Dermis blood vessel endothelial cell (primary cell): ENCODE measurements at regions not wholly inside any gene's neighbourhood (a gene's known extent, or its start where the extent isn't known, plus 50 kb on each side); places are given as distances from the start of the nearest gene placed in this dataset.
"Not testable (repeated sequence)": the region's sequence is repeated elsewhere in the genome, so short reads cannot be mapped to it uniquely, and the experiment has no call there.

Source experiments
- DNase-seq: peaks from one replicate; pipeline ENCODE4 v3.0.0; 2010

DNA sequence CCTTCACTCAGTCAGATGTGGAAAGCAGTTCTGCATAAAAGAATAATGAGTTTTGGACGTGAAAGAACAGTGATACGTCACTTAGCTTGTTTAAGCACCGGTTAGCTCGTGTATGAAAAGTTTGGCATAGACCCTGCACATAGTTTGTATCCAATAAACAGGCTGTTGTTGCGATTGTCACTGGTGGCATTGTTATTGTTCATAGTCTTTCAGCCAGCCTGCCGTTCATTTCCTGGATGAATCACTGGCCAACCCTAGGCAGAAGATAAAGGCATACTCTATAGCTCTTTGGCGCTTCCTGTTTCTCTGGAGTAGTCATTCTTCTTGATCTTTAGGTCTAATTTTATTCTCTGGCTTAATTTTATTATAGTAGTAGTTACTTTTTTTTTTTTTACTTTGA is 57.8 kb upstream of the ANKRD30A start:
- no peak for DNase-seq

GRCh38 chr10:37062296-37062695 is 63.1 kb upstream of the ANKRD30A start:
- not testable (repeated sequence) for DNase-seq

GRCh38 chr10:37057261-37057660 is 68.1 kb upstream of the ANKRD30A start:
- no peak for DNase-seq

GRCh38 chr10:37053476-37053875 is 71.9 kb upstream of the ANKRD30A start:
- no peak for DNase-seq

DNA sequence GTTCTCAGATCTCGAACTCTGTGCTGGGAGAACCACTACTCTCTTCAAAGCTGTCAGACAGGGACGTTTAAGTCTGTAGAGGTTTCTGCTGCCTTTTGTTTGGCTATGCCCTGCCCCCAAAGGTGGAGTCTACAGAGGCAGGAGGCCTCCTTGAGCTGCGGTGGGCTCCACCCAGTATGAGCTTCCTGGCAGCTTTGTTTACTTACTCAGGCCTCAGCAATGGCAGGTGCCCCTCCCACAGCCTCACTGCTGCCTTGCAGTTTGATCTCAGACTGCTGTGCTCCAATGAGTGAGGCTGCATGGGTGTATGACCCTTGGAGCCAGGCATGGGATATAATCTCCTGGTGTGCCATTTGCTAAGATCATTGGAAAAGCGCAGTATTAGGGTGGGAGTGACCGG is 75.4 kb upstream of the ANKRD30A start:
- DNase-seq, result not testable (repeated sequence)

- DNase-seq, result not testable (repeated sequence)
These were observed 81.1 kb upstream of the ANKRD30A start for GRCh38 chr10:37044319-37044718.

DNA sequence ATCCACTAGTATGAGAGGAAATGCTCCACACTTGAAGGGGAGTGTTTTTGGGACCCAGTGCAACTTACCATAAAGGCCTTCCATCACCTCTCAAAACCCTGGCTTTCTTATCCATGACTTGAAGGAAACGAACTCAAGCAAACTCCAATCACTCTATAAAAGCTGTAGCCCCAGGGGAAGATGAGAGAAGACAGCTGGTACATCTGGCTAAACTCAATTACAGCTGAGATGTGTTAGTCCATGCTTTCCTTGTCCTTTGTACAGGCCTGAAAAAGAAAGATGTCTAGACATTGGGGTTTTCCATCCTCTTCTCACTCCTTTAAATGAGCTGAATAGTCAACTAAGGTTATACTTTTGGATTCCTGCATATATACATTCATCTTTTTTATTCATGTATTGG is 89.5 kb upstream of the ANKRD30A start:
- no peak for DNase-seq

GRCh38 chr10:37015498-37015897 is 109.9 kb upstream of the ANKRD30A start:
- no peak for DNase-seq

DNA sequence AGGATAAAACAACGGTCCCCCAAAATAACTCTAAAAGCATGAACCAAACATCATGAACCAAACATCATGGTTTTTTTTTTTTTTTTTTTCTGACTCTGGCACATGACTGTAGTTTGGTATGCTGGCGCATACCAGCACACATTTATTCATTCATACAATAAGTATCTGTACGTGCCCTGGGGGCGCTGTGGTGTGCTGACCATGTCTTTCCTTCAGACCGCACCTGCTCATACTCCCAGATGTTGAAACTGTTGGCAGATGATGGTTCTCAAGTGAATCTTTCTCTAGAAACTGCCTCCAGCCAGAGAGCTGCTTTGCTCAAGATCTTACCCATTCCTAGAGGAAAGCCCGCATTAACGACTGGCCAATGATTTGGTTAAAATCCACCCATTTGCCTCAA is 114.7 kb upstream of the ANKRD30A start:
- no peak for DNase-seq

- DNase-seq, result not testable (repeated sequence)
These were observed 117.1 kb upstream of the ANKRD30A start for GRCh38 chr10:37008276-37008675.

DNA sequence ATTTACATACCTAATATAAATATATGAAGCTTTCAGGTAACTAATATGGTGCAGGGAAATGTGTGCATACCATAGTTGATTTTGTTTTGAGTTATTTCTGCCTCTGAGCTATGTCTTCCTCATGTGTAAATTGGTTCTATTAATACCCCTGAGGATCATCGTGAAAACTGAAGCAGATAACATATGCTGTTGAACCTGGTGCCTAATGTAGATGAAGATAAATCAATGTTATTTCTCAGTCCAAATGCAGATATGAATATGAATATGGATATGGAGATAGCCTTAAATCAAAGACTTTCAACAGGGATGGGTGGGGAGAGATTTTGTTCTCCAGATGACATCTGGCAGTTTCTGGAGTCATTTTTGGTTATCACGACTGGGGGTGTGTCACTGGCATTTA is 122.3 kb upstream of the ANKRD30A start:
- DNase-seq, result no peak

- not testable (repeated sequence) for DNase-seq
These were observed 129.6 kb upstream of the ANKRD30A start for GRCh38 chr10:36995806-36996205.

DNA sequence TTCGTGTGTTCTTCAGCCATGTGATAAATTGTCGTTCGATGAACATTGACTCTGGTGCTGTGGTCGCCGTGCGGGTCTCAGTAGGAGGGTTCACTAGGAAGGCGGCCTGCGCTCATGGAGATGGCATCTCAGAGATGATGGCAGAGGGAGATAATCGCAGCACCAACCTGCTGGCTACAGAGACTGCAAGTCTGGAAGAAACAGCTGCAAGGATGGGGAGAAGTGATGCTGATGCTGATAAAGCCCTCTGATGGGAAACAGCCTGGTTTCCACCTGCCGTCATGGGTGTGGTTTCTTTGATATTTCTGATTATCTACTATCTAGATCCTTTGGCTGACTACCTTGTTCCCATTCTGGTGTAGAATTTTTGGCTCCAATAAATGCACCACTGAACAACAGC is 130.5 kb upstream of the ANKRD30A start:
- DNase-seq, result no peak

DNA sequence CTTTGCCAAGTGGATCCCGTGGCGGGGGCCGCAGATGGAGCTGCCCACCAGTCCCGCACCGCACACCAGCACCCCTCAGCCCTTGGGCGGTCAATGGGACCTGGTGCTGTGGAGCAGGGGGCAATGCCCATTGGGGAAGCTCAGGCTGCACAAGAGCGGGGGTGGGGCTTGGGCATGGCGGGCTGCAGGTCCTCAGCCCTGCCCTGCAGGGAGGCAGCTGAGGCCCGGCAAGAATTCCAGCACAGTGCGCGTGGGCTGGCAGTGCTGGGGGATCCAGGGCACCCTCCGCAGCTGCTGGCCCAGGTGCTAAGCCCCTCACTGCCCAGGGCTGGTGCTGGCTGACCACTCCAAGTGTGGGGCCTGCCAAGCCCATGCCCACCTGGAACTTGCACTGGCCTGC is 136.2 kb upstream of the ANKRD30A start:
- DNase-seq, result no peak

DNA sequence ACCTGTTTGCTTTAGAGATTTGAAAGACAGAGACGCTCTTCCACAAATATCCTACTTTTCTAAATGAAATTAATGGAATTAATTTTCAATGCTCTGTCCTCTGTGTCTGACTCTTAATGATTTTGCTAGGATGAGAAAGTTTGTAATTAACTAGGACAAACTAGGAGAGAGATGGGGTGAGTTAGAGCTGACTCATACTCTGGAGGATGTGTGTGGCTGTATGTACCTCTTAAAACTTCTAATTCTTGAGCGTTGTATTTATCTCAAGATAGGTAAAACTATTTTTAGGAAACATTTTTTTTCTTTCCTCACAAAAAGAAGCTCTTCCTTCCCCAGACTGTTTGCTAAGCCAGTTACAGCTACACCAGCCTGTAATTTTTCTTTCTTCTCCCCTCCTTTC is 178.8 kb upstream of the ANKRD30A start:
- DNase-seq, result no peak

- DNase-seq, result no peak
These were observed 181.9 kb upstream of the ANKRD30A start for GRCh38 chr10:36943544-36943943.

GRCh38 chr10:36942616-36943015 is 182.8 kb upstream of the ANKRD30A start:
- DNase-seq, result no peak

DNA sequence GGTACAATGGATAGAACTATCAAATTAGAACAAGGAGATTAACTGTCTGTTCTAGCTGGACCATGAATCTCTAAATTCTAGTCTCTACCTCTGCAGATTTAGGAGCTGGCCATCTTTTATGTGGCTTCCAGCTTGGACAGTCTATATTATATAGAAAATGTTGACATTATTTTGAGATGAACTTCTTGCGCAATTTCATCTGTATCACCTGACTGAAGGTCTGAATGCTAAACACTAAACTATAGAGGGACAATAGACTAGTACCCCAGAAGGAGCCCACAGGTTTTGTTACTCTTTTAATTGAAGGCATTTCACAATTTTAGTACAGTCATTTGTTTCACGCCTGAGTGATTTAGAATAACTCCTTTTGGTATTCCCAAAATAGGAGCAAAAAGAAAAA is 222.4 kb upstream of the ANKRD30A start:
- no peak for DNase-seq

DNA sequence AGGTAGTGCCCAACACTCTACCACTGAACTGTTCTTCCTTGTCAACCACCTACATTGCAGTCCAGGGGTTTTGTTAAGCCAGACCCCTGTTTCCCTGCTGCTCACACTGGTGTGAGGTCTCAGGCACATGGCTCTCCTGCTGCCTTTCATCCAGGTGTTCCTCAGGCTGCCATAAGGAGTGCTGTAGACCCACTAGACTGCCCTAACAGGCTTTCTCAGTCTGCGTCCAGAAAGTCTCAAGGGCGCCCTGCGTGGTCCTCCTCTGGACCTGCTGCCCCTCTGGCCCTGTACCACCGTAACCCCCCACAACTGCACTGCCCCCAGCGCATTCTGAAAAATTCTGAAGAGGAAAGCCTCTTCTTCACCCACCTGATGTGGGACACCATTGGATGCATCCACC is 225.7 kb upstream of the ANKRD30A start:
- no peak for DNase-seq

GRCh38 chr10:36888925-36889573 is 236.3 kb upstream of the ANKRD30A start:
- DNase-seq, result peak; percentile 55

DNA sequence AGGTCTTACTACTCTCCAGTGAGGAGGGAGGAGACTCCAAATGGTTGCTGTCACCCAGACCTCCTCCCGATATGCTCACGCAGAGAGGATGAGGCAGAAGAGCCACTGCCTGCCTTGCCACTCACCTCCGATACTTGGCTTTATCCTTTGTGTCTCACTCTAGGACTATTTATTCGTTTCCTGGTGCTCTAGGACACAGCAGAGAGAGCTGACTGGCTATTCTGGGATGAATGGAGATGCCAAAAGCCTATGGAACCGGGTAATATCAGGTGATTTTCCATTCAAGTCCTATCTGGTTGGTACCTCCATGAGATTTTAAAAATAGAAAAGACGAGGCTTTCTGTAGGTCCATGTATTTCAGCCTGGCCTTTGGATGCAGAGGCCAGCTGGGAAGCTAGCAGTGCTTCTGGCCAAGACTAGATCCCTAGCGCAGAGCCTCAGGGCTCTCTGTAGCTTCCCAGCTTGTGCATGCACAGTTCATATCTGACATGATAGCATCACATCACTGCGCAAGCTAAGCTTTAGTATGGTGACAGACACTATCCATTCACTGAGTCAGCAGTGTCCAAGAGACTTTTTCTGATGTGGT is 239.0 kb upstream of the ANKRD30A start:
- DNase-seq, result no peak

DNA sequence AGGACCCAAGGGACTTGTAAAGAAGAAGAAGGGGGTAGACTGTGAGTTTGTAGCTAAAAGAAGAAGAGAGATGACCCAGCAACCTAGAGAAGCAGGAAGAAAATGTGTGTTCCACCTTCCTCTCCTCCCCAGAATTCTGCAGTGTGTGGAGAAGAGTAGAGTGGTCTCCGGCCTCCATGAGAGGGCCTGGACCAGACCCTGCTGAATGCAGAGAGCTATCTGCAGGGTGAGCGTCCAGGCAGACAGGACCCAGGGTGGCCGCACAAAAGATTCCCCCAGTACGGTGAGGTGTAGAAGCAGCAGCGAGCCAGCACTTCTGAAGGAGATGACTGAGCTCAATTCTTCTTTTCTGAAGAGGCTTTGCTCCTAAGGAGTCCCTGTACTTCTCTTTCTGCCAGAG is 239.7 kb upstream of the ANKRD30A start:
- no peak for DNase-seq

GRCh38 chr10:36882781-36883180 is 242.6 kb upstream of the ANKRD30A start:
- no peak for DNase-seq

GRCh38 chr10:36880898-36881297 is 244.5 kb upstream of the ANKRD30A start:
- DNase-seq, result peak; percentile 63
